BLaER1 treated with 17β-estradiol and CSF1 and Interleukin-3, amounts not matched to agents 10 nM and 100 nM (cell line): ENCODE measurements at regions not wholly inside any gene's neighbourhood (a gene's known extent, or its start where the extent isn't known, plus 50 kb on each side); places are given as distances from the start of the nearest gene placed in this dataset.
A peak's percentile ranks its signal among the peaks of the same experiment; 100 is the strongest.

Experiments
- H3K27ac ChIP-seq, 11 experiments: shearing (Covaris generic); formaldehyde crosslinking; 2 replicates each; pipeline ENCODE4 v1.8.1; 2022
- H3K27me3 ChIP-seq, 11 experiments: shearing (Covaris generic); formaldehyde crosslinking; 2 replicates each; pipeline ENCODE4 v1.8.1; 2022
- H3K36me3 ChIP-seq, 11 experiments: shearing (Covaris generic); formaldehyde crosslinking; 2 replicates each; pipeline ENCODE4 v1.8.1; 2022
- H3K4me1 ChIP-seq, 10 experiments: shearing (Covaris generic); formaldehyde crosslinking; 2 replicates each; pipeline ENCODE4 v1.8.1; 2022
- H3K4me2 ChIP-seq, 11 experiments: shearing (Covaris generic); formaldehyde crosslinking; 2 replicates each; pipeline ENCODE4 v1.8.1; 2022
- H3K4me3 ChIP-seq, 10 experiments: shearing (Covaris generic); formaldehyde crosslinking; 2 replicates each; pipeline ENCODE4 v1.8.1; 2022
- H3K9ac ChIP-seq, 11 experiments: shearing (Covaris generic); formaldehyde crosslinking; 2 replicates each; pipeline ENCODE4 v1.8.1; 2022
- H3K9me3 ChIP-seq, 11 experiments: shearing (Covaris generic); formaldehyde crosslinking; replicated peaks in 1 of 11; 2 replicates each; pipeline ENCODE4 v1.8.1; 2022
- H4K20me1 ChIP-seq, 11 experiments: shearing (Covaris generic); formaldehyde crosslinking; 2 replicates each; pipeline ENCODE4 v1.8.1; 2022
- Cebpa-rat ChIP-seq, 11 experiments: shearing (Covaris generic); IDR thresholded peaks; 2 replicates each; pipeline ENCODE4 v1.8.1; 2022

- Histone ChIP-seq H3K4me2 (peak overlapping the region in 2 of 11 experiments; percentile 69 to 78; a peak in 2 of 22 replicates), H3K9me3 (peaks cover 0 to 11% (median 0%) of the 10 kb centered on the region in 11 experiments; a peak in 3 of 22 replicates), H3K27me3 (peaks cover 0 to 9% (median 0%) of the 10 kb centered on the region in 11 experiments; a peak in 2 of 22 replicates), H4K20me1 (no peaks in the 10 kb centered on the region), H3K9ac (no peak overlapping the region), H3K36me3 (no peaks in the 10 kb centered on the region), H3K27ac (no peak overlapping the region), H3K4me1 (peaks cover 5 to 25% (median 19%) of the 10 kb centered on the region in 10 experiments; a peak in 17 of 20 replicates), H3K4me3 (no peak overlapping the region)
- no peak for TF ChIP-seq Cebpa-rat (IDR thresholded peaks at IDR 0.05)
Measured at GRCh38 chr2:216808805-216809425, 50.9 kb downstream of the TNP1 start.

- Histone ChIP-seq H3K9me3 (peaks cover 0 to 9% (median 0%) of the 10 kb centered on the region in 11 experiments; a peak in 3 of 22 replicates), H3K27me3 (peaks cover 0 to 9% (median 0%) of the 10 kb centered on the region in 11 experiments; a peak in 2 of 22 replicates), H3K27ac (no peak overlapping the region), H3K4me3 (no peak overlapping the region), H4K20me1 (no peaks in the 10 kb centered on the region), H3K4me1 (peaks cover 5 to 25% (median 19%) of the 10 kb centered on the region in 10 experiments; a peak in 17 of 20 replicates), H3K9ac (no peak overlapping the region), H3K36me3 (no peaks in the 10 kb centered on the region), H3K4me2 (no peak overlapping the region)
- TF ChIP-seq Cebpa-rat (IDR thresholded peaks at IDR 0.05), result no peak
Measured at GRCh38 chr2:216807857-216808272, 52.0 kb downstream of the TNP1 start.

GRCh38 chr2:216804357-216805350 lies 55.2 kb downstream of the TNP1 start:
- Histone ChIP-seq H3K4me2 (no peak overlapping the region; a peak in 1 of 22 replicates), H3K27ac (no peak overlapping the region), H3K4me3 (no peak overlapping the region), H3K9me3 (peaks cover 0 to 10% (median 0%) of the 10 kb centered on the region in 11 experiments; a peak in 1 of 22 replicates), H3K9ac (no peak overlapping the region), H3K4me1 (peaks cover 0 to 5% (median 3%) of the 10 kb centered on the region in 10 experiments; a peak in 11 of 20 replicates), H3K27me3 (no peaks in the 10 kb centered on the region), H3K36me3 (no peaks in the 10 kb centered on the region), H4K20me1 (no peaks in the 10 kb centered on the region)
- no peak for TF ChIP-seq Cebpa-rat (IDR thresholded peaks at IDR 0.05)

GRCh38 chr2:216803791-216804190 lies 56.1 kb downstream of the TNP1 start:
- Histone ChIP-seq H4K20me1 (no peaks in the 10 kb centered on the region), H3K9ac (no peak overlapping the region), H3K4me3 (no peak overlapping the region), H3K27ac (no peak overlapping the region), H3K4me2 (no peak overlapping the region), H3K36me3 (no peaks in the 10 kb centered on the region), H3K27me3 (peaks cover 0 to 3% (median 0%) of the 10 kb centered on the region in 11 experiments; a peak in 4 of 22 replicates), H3K4me1 (no peaks in the 10 kb centered on the region), H3K9me3 (peaks cover 0 to 10% (median 0%) of the 10 kb centered on the region in 11 experiments; a peak in 1 of 22 replicates)
- TF ChIP-seq Cebpa-rat (IDR thresholded peaks at IDR 0.05), result no peak

GRCh38 chr2:216802516-216803215 lies 57.2 kb downstream of the TNP1 start:
- Histone ChIP-seq H3K4me3 (no peak overlapping the region), H3K9ac (no peak overlapping the region), H3K27ac (no peak overlapping the region), H3K27me3 (peaks cover 0 to 13% (median 3%) of the 10 kb centered on the region in 11 experiments; a peak in 7 of 22 replicates), H3K9me3 (peaks cover 0 to 10% (median 5%) of the 10 kb centered on the region in 11 experiments; a peak in 2 of 22 replicates), H3K36me3 (no peaks in the 10 kb centered on the region), H3K4me1 (no peaks in the 10 kb centered on the region), H4K20me1 (no peaks in the 10 kb centered on the region), H3K4me2 (no peak overlapping the region)
- TF ChIP-seq Cebpa-rat (IDR thresholded peaks at IDR 0.05), result no peak

GRCh38 chr2:216800836-216801235 lies 59.0 kb downstream of the TNP1 start:
- no peak overlapping the region for H3K9ac ChIP-seq

GRCh38 chr2:216799873-216800431 lies 59.9 kb downstream of the TNP1 start:
- no peaks in the 10 kb centered on the region for H4K20me1 ChIP-seq
- H3K27ac ChIP-seq, result no peak overlapping the region
- no peak overlapping the region for H3K4me2 ChIP-seq
- no peak overlapping the region for H3K9ac ChIP-seq
- H3K4me3 ChIP-seq, result no peak overlapping the region
- H3K36me3 ChIP-seq, result no peaks in the 10 kb centered on the region
- no peak for TF ChIP-seq Cebpa-rat (IDR thresholded peaks at IDR 0.05)
- H3K4me1 ChIP-seq, result peaks cover 0 to 27% (median 23%) of the 10 kb centered on the region in 10 experiments; a peak in 15 of 20 replicates
- peaks cover 0 to 10% (median 6%) of the 10 kb centered on the region in 11 experiments; a peak in 2 of 22 replicates for H3K9me3 ChIP-seq
- peaks cover 0 to 17% (median 3%) of the 10 kb centered on the region in 11 experiments; a peak in 7 of 22 replicates for H3K27me3 ChIP-seq

More at GRCh38 chr2:216800836-216801235, 59.0 kb downstream of the TNP1 start:
- H3K4me1 ChIP-seq, result peaks cover 0 to 18% (median 15%) of the 10 kb centered on the region in 10 experiments; a peak in 15 of 20 replicates
- no peak for TF ChIP-seq Cebpa-rat (IDR thresholded peaks at IDR 0.05)
- no peaks in the 10 kb centered on the region for H4K20me1 ChIP-seq
- no peak overlapping the region for H3K4me3 ChIP-seq
- H3K36me3 ChIP-seq, result no peaks in the 10 kb centered on the region
- no peak overlapping the region for H3K27ac ChIP-seq
- peaks cover 0 to 10% (median 7%) of the 10 kb centered on the region in 11 experiments; a peak in 2 of 22 replicates for H3K9me3 ChIP-seq
- no peak overlapping the region for H3K4me2 ChIP-seq
- peaks cover 0 to 17% (median 3%) of the 10 kb centered on the region in 11 experiments; a peak in 7 of 22 replicates for H3K27me3 ChIP-seq
